HG03175 (cell line): ENCODE measurements at regions not wholly inside any gene's neighbourhood (a gene's known extent, or its start where the extent isn't known, plus 50 kb on each side); places are given as distances from the start of the nearest gene placed in this dataset.
"Not testable (repeated sequence)": the region's sequence is repeated elsewhere in the genome, so short reads cannot be mapped to it uniquely, and the experiment has no call there.

Experiments used
- ATAC-seq: cut with Tn5 transposase; IDR thresholded peaks from one replicate; pipeline ENCODE4 v1.9.1; 2021; ENCODE audit warnings: mild to moderate bottlenecking, moderate library complexity; ENCODE audit not compliant: unreplicated experiment

DNA sequence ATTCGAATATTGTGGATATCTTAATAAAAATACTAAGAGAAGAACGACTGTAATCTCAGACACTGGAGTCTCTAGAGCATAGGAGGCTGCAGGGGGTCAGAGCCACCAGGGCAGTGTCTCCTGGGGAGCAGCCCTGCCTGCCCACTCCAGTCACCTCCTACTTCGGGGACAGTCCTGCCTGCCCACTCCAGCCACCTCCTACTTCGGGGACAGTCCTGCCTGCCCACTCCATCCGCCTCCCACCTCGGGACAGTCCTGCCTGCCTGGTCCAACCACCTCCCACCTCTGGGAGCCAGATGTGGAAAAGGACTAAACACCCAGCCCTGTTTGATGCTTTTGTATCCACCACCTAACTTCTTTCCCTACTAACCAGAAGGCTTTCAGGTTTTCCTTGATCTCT, 350.1 kb upstream of the SMIM21 start:
- ATAC-seq, result no peak

DNA sequence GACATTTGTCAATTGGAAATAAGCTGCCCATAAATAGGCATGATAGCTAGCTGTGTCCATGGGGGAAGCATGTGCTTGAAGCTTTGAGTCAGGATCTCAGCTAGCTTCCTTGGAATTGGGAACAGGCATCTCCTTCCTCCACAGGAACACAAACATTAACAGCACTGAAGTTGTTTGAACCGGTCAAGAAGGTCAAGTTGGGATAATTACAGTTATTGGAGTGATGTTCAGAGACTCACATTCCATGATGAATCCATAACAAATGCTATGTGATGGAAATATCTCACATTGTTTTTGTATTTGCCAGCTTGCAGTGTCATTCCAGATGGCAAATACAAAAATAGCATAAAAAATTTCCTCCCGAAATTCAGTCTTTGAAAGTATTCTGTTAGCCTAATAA, 347.6 kb upstream of the SMIM21 start:
- ATAC-seq, result no peak

DNA sequence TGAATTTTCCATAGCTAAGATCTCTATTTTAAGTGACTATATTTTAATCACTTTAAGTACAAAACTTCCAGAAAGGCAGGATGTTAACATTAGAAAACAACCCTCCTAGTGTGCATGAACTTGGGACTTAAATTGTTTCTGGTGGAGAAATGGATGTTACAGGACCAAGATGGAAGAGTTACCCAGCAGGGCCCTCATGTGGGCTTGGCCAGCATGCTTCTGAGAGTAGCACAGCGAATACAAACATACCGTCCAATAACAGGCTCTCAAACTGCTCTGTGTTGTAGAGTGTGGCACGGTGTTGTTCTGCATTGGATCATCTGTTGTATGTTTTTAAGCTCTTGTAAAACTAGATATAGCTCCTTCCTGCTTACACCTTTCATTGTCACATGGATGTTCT, 346.1 kb upstream of the SMIM21 start:
- ATAC-seq, result no peak

DNA sequence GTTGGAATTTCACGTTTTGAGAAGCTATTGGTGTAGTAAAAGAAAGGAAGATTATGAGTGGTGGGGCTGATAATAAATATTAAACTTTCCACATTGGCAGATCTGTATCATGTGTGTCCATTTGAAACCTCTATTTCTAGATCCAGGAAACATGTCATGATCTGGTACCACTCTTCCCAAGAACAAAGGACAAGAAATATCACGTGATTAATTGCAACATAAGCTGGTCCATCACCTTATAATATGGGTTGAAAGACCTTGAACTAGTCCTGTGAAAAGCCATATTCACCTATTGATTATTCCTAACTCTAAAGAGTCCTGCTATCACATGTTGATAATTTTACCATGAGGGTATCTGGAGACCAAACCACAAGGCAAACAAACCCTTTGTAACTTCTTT, 335.3 kb upstream of the SMIM21 start:
- no peak for ATAC-seq

- ATAC-seq, result no peak
Measured at GRCh38 chr18:75760208-75760607, 332.7 kb upstream of the SMIM21 start.

DNA sequence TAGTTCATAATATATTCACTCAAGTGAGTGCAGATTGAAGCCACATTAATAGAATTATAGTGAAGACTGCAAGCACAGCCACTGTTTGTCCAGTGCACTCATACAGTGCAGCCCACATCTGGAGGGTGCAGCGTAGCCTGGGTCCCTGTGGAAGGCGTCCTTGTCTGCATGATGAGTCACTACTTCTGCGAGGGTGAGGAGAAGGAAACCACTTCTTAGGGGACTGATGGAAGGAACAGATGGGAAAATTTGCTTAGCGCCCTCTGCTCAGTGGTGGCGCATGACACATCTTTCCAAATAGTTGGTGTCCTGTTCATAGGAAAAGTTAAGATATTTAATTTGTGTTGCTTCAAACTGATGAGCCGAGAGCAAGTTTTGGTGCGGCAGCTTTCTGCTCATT, 330.4 kb upstream of the SMIM21 start:
- ATAC-seq, result no peak

DNA sequence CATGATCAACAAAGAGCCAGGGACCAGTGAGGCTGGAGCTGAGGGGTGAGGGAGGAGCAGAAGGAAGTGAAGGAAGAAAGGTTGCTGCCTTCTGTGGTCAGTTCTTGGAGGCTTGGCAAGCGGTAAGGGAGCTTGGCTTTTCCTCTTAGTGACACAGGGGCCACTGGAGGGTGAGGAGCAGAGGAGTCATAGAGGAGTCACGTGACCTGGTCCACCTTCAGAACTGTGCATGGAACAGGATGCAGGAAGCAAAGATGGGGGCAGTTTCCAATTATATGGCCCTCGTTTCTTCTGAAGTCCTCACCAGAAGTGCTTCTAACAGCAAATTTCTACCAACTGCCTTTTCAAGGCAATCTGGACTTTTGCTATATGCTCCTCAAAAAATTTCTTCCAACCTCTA, 326.9 kb upstream of the SMIM21 start:
- no peak for ATAC-seq

GRCh38 chr18:75753753-75754152, 326.2 kb upstream of the SMIM21 start:
- ATAC-seq, result no peak

DNA sequence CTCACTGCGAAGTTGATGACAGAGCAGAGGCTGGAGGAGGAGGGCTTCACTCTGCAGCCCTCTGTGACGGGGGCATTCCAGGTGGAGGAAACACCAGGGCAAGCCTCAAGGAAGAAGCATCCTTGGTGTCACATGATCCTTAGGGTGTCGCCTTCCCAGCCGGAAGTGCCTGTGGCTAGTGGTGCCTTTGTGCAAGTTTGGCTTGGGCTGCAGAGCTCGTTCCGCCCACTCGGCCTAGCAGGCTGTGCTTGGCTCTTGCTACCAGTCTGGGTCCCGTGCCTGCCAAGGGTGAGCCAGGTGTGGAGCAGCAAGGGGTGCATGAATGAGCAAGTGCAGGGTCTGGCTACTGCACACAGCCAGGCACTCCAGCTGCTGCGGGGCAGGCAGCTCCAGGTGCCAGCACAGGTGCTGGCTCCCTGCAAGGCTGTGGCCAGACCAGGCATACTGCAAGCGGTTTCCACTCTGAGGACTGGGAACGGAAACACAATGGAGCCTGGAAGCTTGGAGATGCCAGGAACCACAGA, 325.3 kb upstream of the SMIM21 start:
- ATAC-seq, result no peak

GRCh38 chr18:75745147-75745546, 317.6 kb upstream of the SMIM21 start:
- no peak for ATAC-seq

DNA sequence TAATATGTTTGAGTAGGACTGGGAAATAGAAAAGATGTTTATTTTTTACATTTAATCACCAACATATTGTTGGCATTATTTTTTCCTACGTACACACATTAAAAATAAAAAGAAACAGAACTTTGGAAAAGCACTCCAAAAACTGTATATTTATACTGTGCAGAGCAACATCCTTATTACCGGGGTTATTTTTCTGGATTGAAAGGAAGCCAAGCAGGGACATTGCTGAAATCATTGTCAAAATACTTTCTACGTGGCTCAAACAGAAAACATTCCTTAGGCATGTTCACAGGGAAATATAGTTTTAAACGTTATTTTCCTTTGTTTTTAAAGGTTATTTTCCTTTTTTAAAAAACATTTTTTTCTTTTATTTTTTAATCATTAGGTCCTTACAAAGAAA, 315.0 kb upstream of the SMIM21 start:
- ATAC-seq, result no peak

GRCh38 chr18:75739682-75740081, 312.2 kb upstream of the SMIM21 start:
- ATAC-seq, result no peak

- no peak for ATAC-seq
Measured at GRCh38 chr18:75735291-75735690, 307.8 kb upstream of the SMIM21 start.

DNA sequence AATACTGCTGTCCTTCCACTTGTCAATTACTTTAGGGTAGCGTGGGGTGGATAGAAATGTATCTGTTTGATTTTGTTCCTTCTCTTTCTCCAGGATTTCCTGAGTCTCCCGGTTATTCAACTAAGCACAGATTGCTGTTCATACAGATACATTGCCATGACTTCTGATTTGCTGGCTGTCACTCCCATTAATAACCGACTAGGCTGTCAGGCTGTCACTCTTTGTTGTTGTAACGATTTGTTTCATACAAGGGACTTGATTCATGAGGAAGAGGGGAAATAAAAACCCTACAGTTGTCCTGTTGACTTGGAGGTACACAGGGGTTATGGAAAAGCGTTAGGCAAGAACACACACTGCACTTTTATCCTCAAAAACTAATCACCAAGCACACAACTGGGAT, 302.7 kb upstream of the SMIM21 start:
- ATAC-seq, result no peak

- ATAC-seq, result no peak
Measured at GRCh38 chr18:75728621-75729020, 301.1 kb upstream of the SMIM21 start.

DNA sequence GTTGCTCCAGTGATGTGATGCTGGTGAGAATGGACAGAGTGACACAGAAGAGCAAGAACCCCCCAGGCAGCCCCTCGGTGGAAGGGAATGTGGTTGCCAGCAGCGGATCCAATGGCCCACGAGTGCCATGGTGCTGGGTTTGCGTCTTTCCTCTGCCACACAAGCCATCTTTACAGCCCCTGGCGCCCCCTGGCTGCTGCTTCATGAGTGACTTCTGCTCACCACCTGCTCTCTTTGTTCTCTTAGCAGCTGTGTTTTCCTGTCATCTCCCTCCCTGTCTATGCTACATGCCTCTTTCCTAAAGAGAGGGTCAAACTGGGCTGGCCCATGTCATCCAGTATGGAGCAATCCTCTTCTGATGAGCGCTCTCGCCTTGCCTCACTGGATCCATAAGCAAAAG, 300.0 kb upstream of the SMIM21 start:
- no peak for ATAC-seq

DNA sequence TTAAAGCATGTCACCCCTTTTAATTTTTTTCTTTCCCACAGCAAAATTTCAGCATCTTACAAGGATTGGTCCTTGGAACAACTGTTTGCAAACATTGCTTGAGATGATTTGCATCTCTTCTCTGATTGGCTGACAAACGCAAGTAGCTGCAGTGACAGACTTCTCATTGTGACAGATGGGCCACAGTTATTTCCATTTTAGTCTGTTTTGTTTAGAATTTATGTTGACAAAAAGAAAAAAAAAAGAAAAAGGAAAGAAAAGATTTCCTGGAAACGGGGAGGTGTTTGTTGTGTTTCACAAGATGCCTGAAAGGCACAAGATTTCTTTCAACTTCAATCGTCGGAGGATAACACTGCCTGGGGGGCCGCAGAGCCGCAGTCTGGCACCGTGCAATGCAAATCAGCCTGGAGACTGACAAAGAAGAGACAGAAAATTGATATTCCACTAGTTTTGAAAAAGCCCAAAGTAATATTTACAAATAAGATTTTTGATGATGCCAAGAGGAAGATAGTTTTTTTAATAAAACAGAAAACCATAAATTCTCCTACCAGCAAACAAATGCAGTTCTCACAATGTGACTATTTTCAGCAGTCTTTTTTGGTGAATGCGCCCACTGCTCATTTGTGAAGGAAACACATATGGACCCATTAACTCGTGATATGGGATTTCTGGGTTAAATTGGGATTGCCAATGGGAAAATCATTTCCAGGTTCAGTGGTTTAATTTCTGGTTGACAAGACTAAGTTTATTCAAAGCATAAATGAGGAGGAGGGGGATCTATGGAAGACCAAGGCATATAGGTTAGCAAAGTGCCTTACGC, 296.2 kb upstream of the SMIM21 start:
- no peak for ATAC-seq

GRCh38 chr18:75714766-75715165, 287.3 kb upstream of the SMIM21 start:
- ATAC-seq, result no peak

DNA sequence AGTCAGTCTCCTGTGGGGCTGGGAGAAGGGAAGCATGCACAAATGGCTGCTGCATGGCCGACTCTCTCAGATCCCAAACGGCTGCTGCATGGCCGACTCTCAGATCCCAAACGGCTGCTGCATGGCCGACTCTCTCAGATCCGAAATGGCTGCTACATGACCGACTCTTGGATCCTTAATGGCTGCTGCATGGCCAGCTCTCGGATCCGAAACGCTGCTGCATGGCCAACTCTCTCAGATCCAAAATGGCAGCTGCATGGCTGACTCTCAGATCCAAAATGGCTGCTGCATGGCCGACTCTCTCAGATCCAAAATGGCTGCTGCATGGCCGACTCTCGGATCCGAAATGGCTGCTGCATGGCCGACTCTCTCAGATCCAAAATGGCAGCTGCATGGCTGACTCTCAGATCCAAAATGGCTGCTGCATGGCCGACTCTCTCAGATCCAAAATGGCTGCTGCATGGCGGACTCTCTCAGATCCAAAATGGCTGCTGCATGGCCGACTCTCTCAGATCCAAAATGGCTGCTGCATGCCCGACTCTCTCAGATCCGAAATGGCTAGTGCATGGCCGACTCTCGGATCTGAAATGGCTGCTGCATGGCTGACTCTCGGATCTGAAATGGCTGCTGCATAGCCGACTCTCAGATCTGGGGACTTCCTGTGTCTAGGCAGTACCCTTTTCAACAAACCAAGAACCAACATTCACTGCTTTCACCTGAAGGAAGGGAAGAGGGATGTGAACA, 284.8 kb upstream of the SMIM21 start:
- ATAC-seq, result not testable (repeated sequence)

GRCh38 chr18:75700561-75700960, 273.1 kb upstream of the SMIM21 start:
- ATAC-seq, result no peak

DNA sequence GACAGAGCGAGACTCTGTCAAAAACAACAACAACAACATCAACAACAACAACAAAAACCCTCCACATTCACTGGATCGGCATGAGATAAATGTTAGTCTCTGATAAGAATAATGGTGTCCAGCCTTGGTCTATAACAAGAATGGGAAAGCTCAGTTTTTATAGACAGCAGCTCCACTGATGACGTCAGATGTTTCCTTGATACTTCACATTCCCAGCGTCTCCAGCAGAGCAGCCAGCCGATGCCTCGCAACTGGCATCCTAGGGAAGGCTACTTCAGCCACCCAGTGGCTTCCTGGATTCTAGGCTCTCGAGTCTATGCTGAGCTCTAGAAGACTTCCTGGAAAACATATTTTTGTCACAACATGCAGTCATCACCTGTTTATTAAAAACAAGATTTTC, 271.4 kb upstream of the SMIM21 start:
- ATAC-seq, result no peak

DNA sequence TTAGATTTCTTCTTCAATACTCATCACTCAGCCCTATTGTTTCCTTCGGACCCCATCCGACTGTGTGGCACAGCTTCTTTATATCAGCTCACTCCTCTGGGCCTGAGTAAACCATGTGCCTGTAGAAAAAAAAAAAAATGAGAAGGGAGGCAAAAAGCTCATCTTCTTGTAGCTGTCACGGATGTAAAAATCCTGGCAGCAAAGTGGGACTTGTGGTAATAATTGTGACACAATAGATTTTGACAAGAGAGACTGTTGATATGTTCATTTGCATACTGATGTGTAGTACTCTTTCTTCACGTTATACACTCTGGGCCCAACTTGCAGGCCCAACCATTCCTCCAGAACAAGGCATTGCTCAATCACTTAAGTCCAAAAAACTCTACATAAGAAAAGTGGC, 270.0 kb upstream of the SMIM21 start:
- no peak for ATAC-seq
